ELF-1 (cell line): ENCODE measurements at regions not wholly inside any gene's neighbourhood (a gene's known extent, or its start where the extent isn't known, plus 50 kb on each side); places are given as distances from the start of the nearest gene placed in this dataset.
"Not testable (repeated sequence)": the region's sequence is repeated elsewhere in the genome, so short reads cannot be mapped to it uniquely, and the experiment has no call there.

Source experiments
- DNase-seq: peaks from one replicate; pipeline ENCODE4 v3.0.0-alpha.2; 2016; ENCODE audit warnings: low read depth, low spot score

DNA sequence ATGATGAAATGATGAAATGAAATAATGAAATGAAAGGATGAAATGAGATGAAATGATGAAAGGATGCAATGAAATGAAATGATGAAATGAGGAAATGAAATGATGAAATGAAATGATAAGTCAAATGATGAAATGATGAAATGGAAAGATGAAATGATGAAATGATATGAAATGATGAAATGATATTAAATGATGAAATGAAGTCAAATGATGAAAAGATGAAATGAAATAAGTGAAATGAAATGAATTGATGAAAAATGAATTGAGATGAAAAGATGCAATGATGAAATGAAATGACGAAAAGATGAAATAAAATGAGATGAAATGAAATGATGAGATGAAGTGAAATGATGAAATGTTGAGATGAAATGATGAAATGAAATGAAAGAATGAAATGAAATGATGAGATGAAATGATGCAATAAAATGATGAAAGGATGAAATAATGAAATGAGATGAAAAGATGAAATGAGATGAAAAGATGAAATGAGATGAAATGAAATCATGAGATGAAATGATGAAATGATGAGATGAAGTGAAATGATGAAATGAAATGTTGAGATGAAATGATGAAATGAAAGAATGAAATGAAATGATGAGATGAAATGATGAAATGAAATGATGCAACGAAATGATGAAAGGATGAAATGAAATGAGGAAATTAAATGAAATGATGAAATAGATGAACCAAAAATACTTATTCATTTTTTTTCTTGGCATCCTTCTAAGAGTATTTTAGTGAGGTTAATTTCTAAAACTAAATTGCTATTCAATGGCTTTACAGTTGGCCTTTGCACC is 139.8 kb upstream of the ERV3-1 start:
- not testable (repeated sequence) for DNase-seq

DNA sequence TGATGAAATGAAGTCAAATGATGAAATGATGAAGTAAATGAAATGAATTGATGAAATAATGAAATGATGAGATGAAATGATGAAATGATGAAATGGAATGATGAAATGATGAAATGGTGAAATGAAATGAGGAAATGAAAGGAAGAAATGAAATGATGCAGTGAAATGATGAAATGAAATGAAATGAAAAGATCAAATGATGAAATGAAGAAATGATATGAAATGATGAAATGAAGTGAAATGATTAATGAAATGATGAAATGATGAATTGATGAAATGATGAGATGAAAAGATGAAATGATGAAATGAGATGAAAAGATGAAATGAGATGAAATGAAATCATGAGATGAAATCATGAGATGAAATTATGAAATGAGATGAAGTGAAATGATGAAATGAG is 139.2 kb upstream of the ERV3-1 start:
- DNase-seq: not testable (repeated sequence)

DNA sequence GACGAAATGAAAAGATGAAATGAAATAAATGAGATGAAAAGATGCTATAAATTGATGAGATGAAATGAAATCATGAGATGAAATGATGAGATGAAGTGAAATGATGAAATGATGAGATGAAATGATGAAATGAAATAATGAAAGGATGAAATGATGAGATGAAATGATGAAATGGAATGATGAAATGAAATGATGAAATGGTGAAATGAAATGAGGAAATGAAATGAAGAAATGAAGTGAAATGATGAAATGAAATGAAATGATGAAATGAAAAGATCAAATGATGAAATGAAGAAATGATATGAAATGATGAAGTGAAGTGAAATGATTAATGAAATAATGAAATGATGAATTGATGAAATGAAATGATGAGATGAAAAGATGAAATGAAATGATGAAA is 138.5 kb upstream of the ERV3-1 start:
- DNase-seq: not testable (repeated sequence)

- DNase-seq: not testable (repeated sequence)
Measured at GRCh38 chr7:65144557-65144956, 138.1 kb upstream of the ERV3-1 start.

GRCh38 chr7:65144119-65144518 is 137.6 kb upstream of the ERV3-1 start:
- not testable (repeated sequence) for DNase-seq

GRCh38 chr7:65141894-65142293 is 135.4 kb upstream of the ERV3-1 start:
- not testable (repeated sequence) for DNase-seq

- not testable (repeated sequence) for DNase-seq
Measured at GRCh38 chr7:65141405-65141778, 134.9 kb upstream of the ERV3-1 start.

GRCh38 chr7:65140543-65141404 is 134.3 kb upstream of the ERV3-1 start:
- DNase-seq: peak; percentile 8

DNA sequence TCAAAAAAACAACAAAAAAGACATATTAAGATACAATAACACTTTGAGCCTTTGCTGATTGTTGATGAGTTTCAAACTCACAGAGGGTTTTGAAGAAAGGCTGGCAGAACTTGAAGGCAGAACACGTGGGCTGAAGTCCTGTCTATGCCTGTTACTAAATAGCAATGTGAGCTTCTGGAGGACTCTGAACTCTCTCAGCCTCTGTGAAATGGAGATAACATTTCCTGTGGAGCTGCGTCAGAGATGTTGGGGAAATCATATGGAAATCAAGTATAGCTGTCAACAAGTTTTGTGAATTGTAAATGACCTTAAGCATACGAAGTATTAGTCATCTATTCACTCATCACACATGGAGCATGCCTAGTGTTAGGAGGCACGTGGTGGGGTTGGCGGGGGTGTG is 130.4 kb upstream of the ERV3-1 start:
- DNase-seq: not testable (repeated sequence)

- not testable (repeated sequence) for DNase-seq
Measured at GRCh38 chr7:65133087-65133486, 126.6 kb upstream of the ERV3-1 start.

DNA sequence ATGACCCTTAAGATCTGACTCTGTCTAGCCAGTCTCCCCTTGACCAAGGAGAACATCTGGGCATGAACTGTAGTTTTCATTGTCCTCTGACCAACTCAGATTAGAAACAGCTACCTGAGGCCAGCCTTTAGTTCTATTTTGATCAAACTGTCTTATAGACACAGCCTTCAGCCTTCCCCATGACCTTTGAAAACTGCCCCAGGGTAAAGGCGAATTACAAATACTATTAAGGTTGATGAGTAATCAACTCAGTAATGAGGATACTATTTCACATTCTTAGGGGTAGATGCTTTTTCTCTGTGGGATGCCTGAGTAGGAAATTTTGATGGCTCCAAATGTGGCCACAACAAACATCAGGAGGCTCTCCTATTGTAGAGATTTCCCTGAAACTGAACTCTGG is 125.8 kb upstream of the ERV3-1 start:
- DNase-seq: not testable (repeated sequence)

- not testable (repeated sequence) for DNase-seq
Measured at GRCh38 chr7:65127364-65127763, 120.9 kb upstream of the ERV3-1 start.

- DNase-seq: not testable (repeated sequence)
Measured at GRCh38 chr7:65124600-65124999, 118.1 kb upstream of the ERV3-1 start.

GRCh38 chr7:65105650-65106203 is 99.2 kb upstream of the ERV3-1 start:
- DNase-seq: not testable (repeated sequence)

- DNase-seq: not testable (repeated sequence)
Measured at GRCh38 chr7:65100499-65100898, 94.0 kb upstream of the ERV3-1 start.

GRCh38 chr7:65081669-65082055 is 75.2 kb upstream of the ERV3-1 start:
- not testable (repeated sequence) for DNase-seq

DNA sequence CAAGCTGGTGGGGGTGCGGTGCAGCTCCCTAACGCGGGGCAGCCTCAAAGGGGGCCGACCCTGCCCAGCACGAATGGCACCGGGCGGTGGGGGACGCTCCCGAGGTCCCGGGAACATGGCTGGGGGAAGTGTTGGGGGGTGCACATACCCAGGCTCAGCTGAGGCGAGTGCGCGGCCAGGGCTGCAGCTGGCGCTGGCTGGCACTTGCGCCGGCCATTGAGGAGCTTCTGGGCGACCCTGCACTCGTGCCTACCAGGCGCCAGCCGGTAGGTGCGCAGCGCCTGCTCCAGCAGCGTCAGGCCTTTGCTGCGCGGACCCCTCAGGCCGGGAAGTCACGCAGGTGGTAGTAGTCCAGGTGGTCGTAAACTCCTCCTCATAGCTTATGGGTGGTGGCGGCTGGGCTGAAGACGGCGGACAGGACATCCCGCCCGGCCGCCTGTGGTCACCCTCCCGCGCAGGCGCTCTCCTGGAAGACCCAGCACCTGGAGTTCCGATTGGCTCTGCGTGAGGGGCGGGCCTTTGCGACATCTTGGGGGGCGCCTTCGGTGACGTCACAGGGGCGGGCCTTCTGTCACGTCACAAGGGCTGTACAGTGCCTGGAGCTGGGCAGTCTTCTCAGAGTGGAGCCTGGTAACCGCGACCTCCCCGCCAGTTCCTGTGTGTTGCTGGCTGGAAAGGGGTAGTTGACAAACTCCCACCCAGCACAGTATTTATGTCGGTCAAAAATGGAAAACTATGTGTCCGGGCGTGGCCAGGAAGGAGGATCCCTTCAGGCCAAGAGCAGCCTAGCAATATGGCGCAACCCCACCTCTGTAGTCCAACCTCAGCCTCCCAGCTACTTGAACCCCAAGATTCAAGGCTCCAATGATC is 74.5 kb upstream of the ERV3-1 start:
- peak; percentile 93 for DNase-seq

GRCh38 chr7:65074959-65075358 is 68.5 kb upstream of the ERV3-1 start:
- DNase-seq: not testable (repeated sequence)

DNA sequence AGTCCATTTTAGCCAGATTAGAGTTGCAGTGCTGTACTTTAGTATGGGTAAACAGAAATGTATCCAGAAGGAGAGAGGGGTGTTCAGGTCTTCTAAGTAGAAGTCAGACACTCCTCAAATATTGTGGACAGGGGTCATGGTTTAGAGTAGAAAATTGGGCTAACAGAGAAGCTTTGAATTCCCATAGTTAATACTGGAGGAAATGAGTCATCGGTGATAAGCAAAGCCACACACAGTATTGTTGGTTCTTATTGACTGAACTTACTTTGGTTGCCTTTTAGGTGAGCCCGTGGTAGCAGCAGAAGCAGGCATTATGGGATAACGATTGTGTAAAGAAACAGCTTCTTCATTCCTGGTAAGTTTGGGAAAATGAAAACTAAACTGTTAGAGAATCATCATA is 66.7 kb upstream of the ERV3-1 start:
- DNase-seq: not testable (repeated sequence)

- not testable (repeated sequence) for DNase-seq
Measured at GRCh38 chr7:65071854-65072431, 65.5 kb upstream of the ERV3-1 start.

GRCh38 chr7:65069476-65069875 is 63.0 kb upstream of the ERV3-1 start:
- not testable (repeated sequence) for DNase-seq
